AG04450 (cell line): ENCODE measurements at regions not wholly inside any gene's neighbourhood (a gene's known extent, or its start where the extent isn't known, plus 50 kb on each side); places are given as distances from the start of the nearest gene placed in this dataset.

Experiments used
- CTCF ChIA-PET: fragments of 300-600, 350-600 bp; formaldehyde crosslinking; extraction: SDS; loops from one replicate; lab custom pipeline; 2022; ENCODE audit warnings: antibody characterized with exemption, inconsistent platforms; lab: Charles Lee
- POLR2A ChIA-PET: fragments of 350-600 bp; formaldehyde crosslinking; extraction: SDS; loops from one replicate; lab custom pipeline; 2021; ENCODE audit warnings: antibody characterized with exemption, inconsistent platforms; lab: Yijun Ruan, JAX
- DNase-seq: peaks from one replicate; pipeline ENCODE4 v3.0.0-alpha.2; 2011; ENCODE audit warnings: low read depth, low spot score
- H3K27ac ChIP-seq: one replicate; pipeline ENCODE4 v1.5.1; 2012; ENCODE audit warnings: low read depth, low read length, control low read depth
- H3K27me3 ChIP-seq: one replicate; pipeline ENCODE4 v1.6.0; 2012; ENCODE audit warnings: low read length; ENCODE audit not compliant: control insufficient read depth, insufficient read depth
- H3K4me3 ChIP-seq: 2 replicates; pipeline ENCODE4 v1.5.1; 2011; ENCODE audit warnings: mild to moderate bottlenecking, low read depth, low read length, control low read depth
- H3K9me3 ChIP-seq: 2 replicates; pipeline ENCODE4 v1.5.1; 2012; ENCODE audit warnings: low read length; ENCODE audit not compliant: control insufficient read depth, insufficient read depth
- TF ChIP-seq, protein P1 (sequence below): IDR thresholded peaks from 2 replicates; pipeline ENCODE4 v1.5.1; 2011; ENCODE audit warnings: low read depth, low read length, control low read depth, inconsistent platforms

- POLR2A ChIA-PET = no interaction called here
- H3K9me3 ChIP-seq = no peaks in the 10 kb centered on the region
- no peak overlapping the region for H3K4me3 ChIP-seq
- no peak for DNase-seq
- H3K27ac ChIP-seq = no peak overlapping the region
- H3K27me3 ChIP-seq = peaks cover 5% of the 10 kb centered on the region
- TF ChIP-seq, protein P1, sequence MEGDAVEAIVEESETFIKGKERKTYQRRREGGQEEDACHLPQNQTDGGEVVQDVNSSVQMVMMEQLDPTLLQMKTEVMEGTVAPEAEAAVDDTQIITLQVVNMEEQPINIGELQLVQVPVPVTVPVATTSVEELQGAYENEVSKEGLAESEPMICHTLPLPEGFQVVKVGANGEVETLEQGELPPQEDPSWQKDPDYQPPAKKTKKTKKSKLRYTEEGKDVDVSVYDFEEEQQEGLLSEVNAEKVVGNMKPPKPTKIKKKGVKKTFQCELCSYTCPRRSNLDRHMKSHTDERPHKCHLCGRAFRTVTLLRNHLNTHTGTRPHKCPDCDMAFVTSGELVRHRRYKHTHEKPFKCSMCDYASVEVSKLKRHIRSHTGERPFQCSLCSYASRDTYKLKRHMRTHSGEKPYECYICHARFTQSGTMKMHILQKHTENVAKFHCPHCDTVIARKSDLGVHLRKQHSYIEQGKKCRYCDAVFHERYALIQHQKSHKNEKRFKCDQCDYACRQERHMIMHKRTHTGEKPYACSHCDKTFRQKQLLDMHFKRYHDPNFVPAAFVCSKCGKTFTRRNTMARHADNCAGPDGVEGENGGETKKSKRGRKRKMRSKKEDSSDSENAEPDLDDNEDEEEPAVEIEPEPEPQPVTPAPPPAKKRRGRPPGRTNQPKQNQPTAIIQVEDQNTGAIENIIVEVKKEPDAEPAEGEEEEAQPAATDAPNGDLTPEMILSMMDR = no peak
- CTCF ChIA-PET = interaction anchor here (1.7 kb wide), 1 partner anchor 9 kb away, joined by 7 read pairs; no protein-coding TSS in a partner anchor
These were observed 131.3 kb upstream of the FMN2 start for GRCh38 chr1:239960366-239960765.

- no peak overlapping the region for H3K4me3 ChIP-seq
- H3K27me3 ChIP-seq = peaks cover 2% of the 10 kb centered on the region
- no peaks in the 10 kb centered on the region for H3K9me3 ChIP-seq
- TF ChIP-seq, protein P1 = no peak
- no peak for DNase-seq
- H3K27ac ChIP-seq = no peak overlapping the region
- ChIA-PET POLR2A (no interaction called here), CTCF (interaction anchor here (0.6 to 1.5 kb wide), 2 partner anchors 12 to 53 kb away, joined by 3 to 12 read pairs; no protein-coding TSS in a partner anchor)
These were observed 127.8 kb upstream of the FMN2 start for GRCh38 chr1:239963856-239964255.

DNA sequence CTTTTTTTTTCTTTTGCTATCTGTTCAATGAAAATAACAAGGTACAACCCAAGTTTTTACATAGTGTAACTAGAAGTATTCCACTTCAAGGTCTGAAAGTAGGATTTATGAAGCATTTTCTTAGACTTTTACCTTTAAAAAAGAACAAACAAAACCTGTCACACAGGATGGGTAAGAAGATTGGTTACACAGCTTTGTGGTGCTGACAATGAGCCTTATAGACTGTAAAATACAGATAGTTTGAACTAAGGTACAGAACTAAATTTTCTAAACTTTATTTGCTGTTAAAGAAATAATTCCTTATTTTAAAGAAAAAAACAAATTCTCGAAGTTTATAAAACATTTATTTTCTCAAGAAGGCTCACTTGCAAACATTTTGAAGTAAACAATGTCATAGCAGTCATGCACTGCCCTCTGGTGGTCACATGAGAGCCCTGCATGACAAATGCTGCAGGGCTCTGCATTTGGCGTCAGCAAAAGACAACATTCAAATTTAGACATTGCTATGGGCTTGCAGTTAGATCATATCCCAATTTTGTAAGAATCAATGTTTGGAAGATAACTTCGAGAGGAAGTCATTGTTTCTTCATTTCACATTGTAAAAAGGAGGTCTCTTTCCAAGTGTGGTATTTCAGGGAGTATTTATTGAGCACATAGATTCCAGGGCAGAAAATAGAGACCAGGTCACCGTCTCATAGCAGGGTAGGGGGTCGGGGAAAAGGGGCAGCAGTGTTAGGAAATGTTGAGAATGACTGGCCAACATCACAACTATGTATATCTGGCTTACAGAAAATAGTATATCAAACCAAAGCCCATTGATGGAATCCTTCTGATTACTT lies 115.3 kb upstream of the FMN2 start:
- Histone ChIP-seq H3K4me3 (no peak overlapping the region), H3K27ac (no peak overlapping the region), H3K9me3 (peaks cover 4% of the 10 kb centered on the region), H3K27me3 (no peaks in the 10 kb centered on the region)
- ChIA-PET POLR2A (no interaction called here), CTCF (interaction anchor here (0.7 to 3.5 kb wide), 13 partner anchors 8 to 39 kb away, joined by 3 to 54 read pairs (median 4); no protein-coding TSS in a partner anchor)
- TF ChIP-seq, protein P1 = peak; percentile 97
- DNase-seq = peak; percentile 13

GRCh38 chr1:239977416-239977815 lies 114.3 kb upstream of the FMN2 start:
- CTCF ChIA-PET = interaction anchor here (0.6 to 3.5 kb wide), 9 partner anchors 10 to 803 kb away, joined by 4 to 54 read pairs (median 7); no protein-coding TSS in a partner anchor
- POLR2A ChIA-PET = no interaction called here

More at GRCh38 chr1:239977416-239977815, 114.3 kb upstream of the FMN2 start:
- DNase-seq = no peak
- H3K9me3 ChIP-seq = peaks cover 4% of the 10 kb centered on the region
- H3K27ac ChIP-seq = no peak overlapping the region
- TF ChIP-seq, protein P1 = no peak
- H3K4me3 ChIP-seq = no peak overlapping the region
- no peaks in the 10 kb centered on the region for H3K27me3 ChIP-seq
